HL-60 (cell line): ENCODE measurements at regions not wholly inside any gene's neighbourhood (a gene's known extent, or its start where the extent isn't known, plus 50 kb on each side); places are given as distances from the start of the nearest gene placed in this dataset.

Experiments used
- DNase-seq, 2 experiments: peaks; one replicate each; pipeline ENCODE4 v3.0.0-alpha.2; 2010 to 2020; ENCODE audit warnings: low read depth in 1 of 2, low spot score in 1 of 2
- H3K27ac ChIP-seq: fragments of 250-450 bp; sonication (Bioruptor Pico); replicated peaks from 2 replicates; pipeline ENCODE4 v1.5.1; 2020; ENCODE audit warnings: mild to moderate bottlenecking, moderate library complexity
- H3K27me3 ChIP-seq: fragments of 250-450 bp; sonication (Bioruptor Pico); 2 replicates; pipeline ENCODE4 v1.5.1; 2021; ENCODE audit warnings: mild to moderate bottlenecking, moderate library complexity; ENCODE audit not compliant: insufficient read depth, poor library complexity, severe bottlenecking
- H3K4me3 ChIP-seq: replicated peaks from 2 replicates; pipeline ENCODE4 v1.5.1; 2011; ENCODE audit warnings: mild to moderate bottlenecking, control low read depth, low read length; ENCODE audit not compliant: insufficient read depth
- GABPA ChIP-seq: IDR thresholded peaks from 2 replicates; pipeline ENCODE4 v1.6.1; 2012; ENCODE audit warnings: low read depth
- POLR2AphosphoS5 ChIP-seq: IDR thresholded peaks from 2 replicates; pipeline ENCODE4 v1.6.1; 2012; ENCODE audit warnings: low read depth
- SPI1 ChIP-seq: IDR thresholded peaks from 2 replicates; pipeline ENCODE4 v1.6.1; 2012; ENCODE audit warnings: low read depth, mild to moderate bottlenecking, borderline replicate concordance
- TF ChIP-seq, protein P1 (sequence below): IDR thresholded peaks from 2 replicates; pipeline ENCODE4 v1.6.1; 2012; ENCODE audit warnings: low read depth; ENCODE audit not compliant: insufficient replicate concordance
- TF ChIP-seq, protein P2 (sequence below): IDR thresholded peaks from one replicate; pipeline ENCODE4 v1.5.1; 2011; ENCODE audit warnings: low read length, control low read depth, inconsistent platforms; ENCODE audit not compliant: insufficient read depth

DNA sequence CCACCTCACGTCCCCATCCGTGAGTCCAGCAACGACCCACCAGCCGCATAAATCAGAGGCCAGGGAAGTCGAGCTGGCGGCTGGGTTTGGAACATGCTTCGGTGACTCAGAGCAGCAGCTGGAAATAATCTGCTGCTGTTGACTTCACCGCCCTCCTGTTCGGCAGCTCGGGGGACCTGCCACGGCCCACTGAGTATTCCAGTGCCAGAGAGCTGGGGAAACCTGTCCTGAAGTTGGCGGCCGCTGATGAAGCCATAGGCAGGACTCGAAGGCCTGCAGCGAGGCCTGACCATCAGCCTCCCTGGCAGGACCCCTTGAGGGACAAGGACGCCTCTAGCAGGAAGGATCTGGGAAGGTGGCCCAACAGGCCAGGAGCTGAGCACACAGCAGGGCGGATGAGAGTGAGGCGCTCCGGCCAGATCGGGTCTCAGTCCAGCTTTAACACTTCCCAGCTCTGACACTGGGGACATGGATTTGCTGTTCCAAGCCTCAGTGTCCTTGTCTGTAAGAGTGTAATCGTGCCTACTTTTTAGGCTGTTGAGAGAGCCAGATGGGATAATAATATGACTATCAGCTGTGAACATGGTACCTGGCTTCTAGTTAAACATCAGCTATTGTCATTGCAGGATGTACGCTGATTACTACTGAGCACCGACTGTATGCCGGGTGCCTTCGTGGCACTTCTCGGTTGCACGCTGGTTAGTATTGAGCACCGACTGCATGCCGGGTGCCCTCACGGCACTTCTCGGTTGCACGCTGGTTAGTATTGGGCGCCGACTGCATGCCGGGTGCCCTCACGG lies 50.4 kb upstream of the CIBAR2 start:
- Histone ChIP-seq H3K4me3 (no peak overlapping the region), H3K27ac (no peak overlapping the region), H3K27me3 (peaks cover 11% of the 10 kb centered on the region)
- TF ChIP-seq, protein P1, sequence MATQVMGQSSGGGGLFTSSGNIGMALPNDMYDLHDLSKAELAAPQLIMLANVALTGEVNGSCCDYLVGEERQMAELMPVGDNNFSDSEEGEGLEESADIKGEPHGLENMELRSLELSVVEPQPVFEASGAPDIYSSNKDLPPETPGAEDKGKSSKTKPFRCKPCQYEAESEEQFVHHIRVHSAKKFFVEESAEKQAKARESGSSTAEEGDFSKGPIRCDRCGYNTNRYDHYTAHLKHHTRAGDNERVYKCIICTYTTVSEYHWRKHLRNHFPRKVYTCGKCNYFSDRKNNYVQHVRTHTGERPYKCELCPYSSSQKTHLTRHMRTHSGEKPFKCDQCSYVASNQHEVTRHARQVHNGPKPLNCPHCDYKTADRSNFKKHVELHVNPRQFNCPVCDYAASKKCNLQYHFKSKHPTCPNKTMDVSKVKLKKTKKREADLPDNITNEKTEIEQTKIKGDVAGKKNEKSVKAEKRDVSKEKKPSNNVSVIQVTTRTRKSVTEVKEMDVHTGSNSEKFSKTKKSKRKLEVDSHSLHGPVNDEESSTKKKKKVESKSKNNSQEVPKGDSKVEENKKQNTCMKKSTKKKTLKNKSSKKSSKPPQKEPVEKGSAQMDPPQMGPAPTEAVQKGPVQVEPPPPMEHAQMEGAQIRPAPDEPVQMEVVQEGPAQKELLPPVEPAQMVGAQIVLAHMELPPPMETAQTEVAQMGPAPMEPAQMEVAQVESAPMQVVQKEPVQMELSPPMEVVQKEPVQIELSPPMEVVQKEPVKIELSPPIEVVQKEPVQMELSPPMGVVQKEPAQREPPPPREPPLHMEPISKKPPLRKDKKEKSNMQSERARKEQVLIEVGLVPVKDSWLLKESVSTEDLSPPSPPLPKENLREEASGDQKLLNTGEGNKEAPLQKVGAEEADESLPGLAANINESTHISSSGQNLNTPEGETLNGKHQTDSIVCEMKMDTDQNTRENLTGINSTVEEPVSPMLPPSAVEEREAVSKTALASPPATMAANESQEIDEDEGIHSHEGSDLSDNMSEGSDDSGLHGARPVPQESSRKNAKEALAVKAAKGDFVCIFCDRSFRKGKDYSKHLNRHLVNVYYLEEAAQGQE = no peak
- TF ChIP-seq, protein P2, sequence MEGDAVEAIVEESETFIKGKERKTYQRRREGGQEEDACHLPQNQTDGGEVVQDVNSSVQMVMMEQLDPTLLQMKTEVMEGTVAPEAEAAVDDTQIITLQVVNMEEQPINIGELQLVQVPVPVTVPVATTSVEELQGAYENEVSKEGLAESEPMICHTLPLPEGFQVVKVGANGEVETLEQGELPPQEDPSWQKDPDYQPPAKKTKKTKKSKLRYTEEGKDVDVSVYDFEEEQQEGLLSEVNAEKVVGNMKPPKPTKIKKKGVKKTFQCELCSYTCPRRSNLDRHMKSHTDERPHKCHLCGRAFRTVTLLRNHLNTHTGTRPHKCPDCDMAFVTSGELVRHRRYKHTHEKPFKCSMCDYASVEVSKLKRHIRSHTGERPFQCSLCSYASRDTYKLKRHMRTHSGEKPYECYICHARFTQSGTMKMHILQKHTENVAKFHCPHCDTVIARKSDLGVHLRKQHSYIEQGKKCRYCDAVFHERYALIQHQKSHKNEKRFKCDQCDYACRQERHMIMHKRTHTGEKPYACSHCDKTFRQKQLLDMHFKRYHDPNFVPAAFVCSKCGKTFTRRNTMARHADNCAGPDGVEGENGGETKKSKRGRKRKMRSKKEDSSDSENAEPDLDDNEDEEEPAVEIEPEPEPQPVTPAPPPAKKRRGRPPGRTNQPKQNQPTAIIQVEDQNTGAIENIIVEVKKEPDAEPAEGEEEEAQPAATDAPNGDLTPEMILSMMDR = no peak
- no peak for TF ChIP-seq GABPA
- DNase-seq = no peak

DNA sequence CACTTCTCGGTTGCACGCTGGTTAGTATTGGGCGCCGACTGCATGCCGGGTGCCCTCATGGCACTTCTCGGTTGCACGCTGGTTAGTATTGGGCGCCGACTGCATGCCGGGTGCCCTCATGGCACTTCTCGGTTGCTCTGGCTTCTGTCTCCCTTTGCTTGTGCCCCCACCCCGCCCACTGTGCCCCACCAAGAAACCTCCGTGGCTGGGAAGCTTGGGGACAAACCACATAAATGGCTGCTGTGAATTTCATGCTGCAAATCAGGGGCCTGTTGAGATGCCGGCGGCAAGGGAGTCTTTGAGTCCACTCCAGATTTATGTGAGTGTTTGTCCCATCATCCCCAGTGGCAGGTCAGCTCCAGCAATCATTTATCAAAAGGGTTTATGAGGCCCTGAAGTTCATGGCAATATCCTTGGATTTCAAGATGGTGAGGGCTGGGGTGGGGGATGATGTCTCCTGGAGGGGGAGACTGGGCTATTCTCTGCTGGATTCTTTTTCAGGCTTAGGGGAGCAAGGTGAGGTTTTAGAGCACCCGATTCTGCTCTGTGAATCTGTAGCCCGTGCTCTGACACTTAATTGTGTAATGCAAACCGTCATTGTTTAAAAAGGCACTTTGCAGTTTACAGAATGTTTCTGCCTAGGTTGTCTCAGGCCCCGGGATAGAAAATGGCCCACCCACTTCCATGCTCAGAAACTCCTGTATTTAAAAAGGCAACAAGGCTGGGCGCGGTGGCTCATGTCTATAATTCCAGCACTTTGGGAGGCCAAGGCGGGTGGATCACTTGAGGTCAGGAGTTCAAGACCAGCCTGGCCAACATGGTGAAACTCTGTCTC lies 51.2 kb upstream of the CIBAR2 start:
- H3K27me3 ChIP-seq = peaks cover 19% of the 10 kb centered on the region
- no peak overlapping the region for H3K4me3 ChIP-seq
- H3K27ac ChIP-seq = no peak overlapping the region
- no peak for DNase-seq
- TF ChIP-seq, protein P2 = no peak
- no peak for TF ChIP-seq POLR2AphosphoS5

DNA sequence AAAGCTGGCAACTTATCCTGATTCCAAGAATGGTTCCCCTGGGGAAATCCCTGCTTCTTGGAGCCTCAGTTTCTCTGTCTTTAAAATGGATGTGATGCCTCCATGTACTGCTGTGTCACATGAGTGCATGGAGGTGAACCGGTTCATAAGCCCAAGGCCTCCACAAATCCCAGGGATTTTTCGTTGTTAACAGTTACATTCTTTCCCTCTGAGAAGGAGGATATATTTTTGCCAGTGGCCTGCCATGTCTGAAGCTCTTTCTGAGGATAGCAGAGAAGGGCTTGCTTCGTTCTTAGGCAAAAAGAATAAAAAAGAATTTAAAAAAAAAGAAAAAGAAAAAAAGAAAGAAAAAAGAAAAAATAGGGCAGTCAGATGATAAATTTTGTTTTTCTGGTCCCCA lies 52.2 kb upstream of the CIBAR2 start:
- peaks cover 22% of the 10 kb centered on the region for H3K27me3 ChIP-seq
- no peak overlapping the region for H3K27ac ChIP-seq
- H3K4me3 ChIP-seq = no peak overlapping the region
- no peak for DNase-seq
- TF ChIP-seq POLR2AphosphoS5 = no peak
- TF ChIP-seq, protein P1 = no peak
- TF ChIP-seq SPI1 = no peak
- no peak for TF ChIP-seq GABPA
- TF ChIP-seq, protein P2 = no peak
